Upper lobe of right lung (tissue), 1 donor: ENCODE measurements at regions not wholly inside any gene's neighbourhood (a gene's known extent, or its start where the extent isn't known, plus 50 kb on each side); places are given as distances from the start of the nearest gene placed in this dataset.

Experiments used
- ATAC-seq: fragments of 200-7000 bp; cut with Tn5 transposase; one replicate; pipeline ENCODE4 v1.9.1; 2020; ENCODE audit warnings: mild to moderate bottlenecking, moderate library complexity
- DNase-seq: peaks from one replicate; pipeline ENCODE4 v3.0.0-alpha.2; 2020
- H3K27ac ChIP-seq: fragments of 200-600 bp; one replicate; pipeline ENCODE4 v1.8.0; 2022
- H3K27me3 ChIP-seq: fragments of 200-600 bp; one replicate; pipeline ENCODE4 v1.8.0; 2022; ENCODE audit warnings: mild to moderate bottlenecking
- H3K36me3 ChIP-seq: fragments of 200-600 bp; one replicate; pipeline ENCODE4 v1.8.0; 2022
- H3K4me1 ChIP-seq: fragments of 200-600 bp; one replicate; pipeline ENCODE4 v1.8.0; 2022
- H3K4me3 ChIP-seq: fragments of 200-600 bp; one replicate; pipeline ENCODE4 v1.8.0; 2022; ENCODE audit warnings: mild to moderate bottlenecking
- H3K9me3 ChIP-seq: fragments of 200-600 bp; one replicate; pipeline ENCODE4 v1.8.0; 2022
- CTCF ChIP-seq: fragments of 200-600 bp; IDR thresholded peaks from one replicate; pipeline ENCODE4 v1.8.0; 2022; ENCODE audit warnings: antibody characterized with exemption
- intact Hi-C: fragments of 100-400 bp; cut with DNase I; formaldehyde crosslinking; loops from one replicate; pipeline ENCODE4 v1.11.0; 2022
- donor health status: DM: no; HTN: yes; CAD: no; lungs with severe emphysema.

GRCh38 chr20:11689262-11689661, 228.4 kb upstream of the BTBD3 start:
- Histone ChIP-seq H3K4me1 (no peaks in the 10 kb centered on the region), H3K27ac (no peak overlapping the region), H3K36me3 (no peaks in the 10 kb centered on the region), H3K9me3 (no peaks in the 10 kb centered on the region), H3K4me3 (no peak overlapping the region), H3K27me3 (peaks cover 4% of the 10 kb centered on the region)
- intact Hi-C loops = no loop called here
- DNase-seq (no peak), ATAC-seq (no peak)
- TF ChIP-seq CTCF = no peak

GRCh38 chr20:11691766-11692165, 225.9 kb upstream of the BTBD3 start:
- no peak for TF ChIP-seq CTCF
- H3K9me3 ChIP-seq = no peaks in the 10 kb centered on the region
- DNase-seq (no peak), ATAC-seq (no peak)
- H3K27ac ChIP-seq = no peak overlapping the region
- no peaks in the 10 kb centered on the region for H3K27me3 ChIP-seq
- no peaks in the 10 kb centered on the region for H3K4me1 ChIP-seq
- no peak overlapping the region for H3K4me3 ChIP-seq
- intact Hi-C loops = no loop called here
- H3K36me3 ChIP-seq = no peaks in the 10 kb centered on the region

DNA sequence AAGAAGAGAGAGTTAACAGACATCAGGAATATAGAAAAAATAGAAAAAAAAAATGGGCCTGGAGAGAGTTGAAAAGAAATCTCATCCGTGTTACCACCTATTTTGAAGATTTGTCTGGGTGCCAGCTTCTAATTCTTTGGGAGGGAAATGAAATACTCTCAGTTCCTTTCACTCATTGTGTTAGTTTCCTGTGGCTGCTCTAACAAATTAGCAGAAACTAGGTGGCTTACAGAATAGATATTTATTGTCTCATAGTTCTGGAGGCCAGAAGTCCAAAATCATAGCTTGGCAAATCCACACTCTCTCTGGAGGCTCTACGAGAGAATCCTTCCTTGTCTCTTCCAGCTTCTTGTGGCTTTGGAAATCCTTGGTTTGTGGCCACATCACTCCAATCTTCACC, 225.1 kb upstream of the BTBD3 start:
- no peak for ATAC-seq
- Histone ChIP-seq H3K9me3 (peaks cover under 1% of the 10 kb centered on the region), H3K27me3 (no peaks in the 10 kb centered on the region), H3K27ac (no peak overlapping the region), H3K4me1 (no peaks in the 10 kb centered on the region), H3K4me3 (no peak overlapping the region), H3K36me3 (no peaks in the 10 kb centered on the region)
- DNase-seq = no peak
- intact Hi-C loops = no loop called here
- TF ChIP-seq CTCF = no peak

DNA sequence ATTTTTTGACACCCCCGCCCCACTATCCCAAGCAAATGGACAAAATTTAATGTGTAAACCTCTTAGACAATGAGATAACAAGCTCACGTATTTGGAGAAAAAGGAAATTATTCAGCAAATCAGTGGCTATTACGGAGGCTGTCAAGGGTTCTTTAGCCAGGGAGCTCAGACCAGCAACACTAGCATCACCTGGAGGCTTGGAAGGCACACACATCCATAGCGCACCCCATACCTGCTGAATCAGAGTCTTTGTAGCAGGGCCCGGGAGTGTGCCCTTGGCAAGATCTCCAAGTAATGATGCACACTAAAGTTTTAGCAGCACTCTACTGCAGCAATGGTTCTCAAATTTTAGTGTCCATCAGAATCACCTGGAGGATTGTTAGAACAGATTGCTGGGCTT, 223.2 kb upstream of the BTBD3 start:
- no peak for TF ChIP-seq CTCF
- Histone ChIP-seq H3K36me3 (no peaks in the 10 kb centered on the region), H3K4me3 (no peak overlapping the region), H3K9me3 (peaks cover 2% of the 10 kb centered on the region), H3K27me3 (no peaks in the 10 kb centered on the region), H3K27ac (no peak overlapping the region), H3K4me1 (no peaks in the 10 kb centered on the region)
- DNase-seq (no peak), ATAC-seq (no peak)
- intact Hi-C loops = no loop called here

GRCh38 chr20:11697055-11697454, 220.6 kb upstream of the BTBD3 start:
- Histone ChIP-seq H3K27me3 (no peaks in the 10 kb centered on the region), H3K36me3 (no peaks in the 10 kb centered on the region), H3K9me3 (peaks cover 2% of the 10 kb centered on the region), H3K4me1 (no peaks in the 10 kb centered on the region), H3K27ac (no peak overlapping the region), H3K4me3 (no peak overlapping the region)
- no peak for ATAC-seq
- intact Hi-C loops = no loop called here
- no peak for TF ChIP-seq CTCF
- no peak for DNase-seq

GRCh38 chr20:11697646-11698045, 220.0 kb upstream of the BTBD3 start:
- intact Hi-C loops = no loop called here
- Histone ChIP-seq H3K27me3 (no peaks in the 10 kb centered on the region), H3K27ac (no peak overlapping the region), H3K4me3 (no peak overlapping the region), H3K4me1 (no peaks in the 10 kb centered on the region), H3K36me3 (no peaks in the 10 kb centered on the region), H3K9me3 (peaks cover 2% of the 10 kb centered on the region)
- ATAC-seq (no peak), DNase-seq (no peak)
- no peak for TF ChIP-seq CTCF
